HG02840 (cell line): ENCODE measurements at regions not wholly inside any gene's neighbourhood (a gene's known extent, or its start where the extent isn't known, plus 50 kb on each side); places are given as distances from the start of the nearest gene placed in this dataset.

Experiments
- ATAC-seq: cut with Tn5 transposase; IDR thresholded peaks from one replicate; pipeline ENCODE4 v1.9.1; 2021; ENCODE audit warnings: mild to moderate bottlenecking, moderate library complexity, moderate number of reproducible peaks; ENCODE audit not compliant: unreplicated experiment, low FRiP score

DNA sequence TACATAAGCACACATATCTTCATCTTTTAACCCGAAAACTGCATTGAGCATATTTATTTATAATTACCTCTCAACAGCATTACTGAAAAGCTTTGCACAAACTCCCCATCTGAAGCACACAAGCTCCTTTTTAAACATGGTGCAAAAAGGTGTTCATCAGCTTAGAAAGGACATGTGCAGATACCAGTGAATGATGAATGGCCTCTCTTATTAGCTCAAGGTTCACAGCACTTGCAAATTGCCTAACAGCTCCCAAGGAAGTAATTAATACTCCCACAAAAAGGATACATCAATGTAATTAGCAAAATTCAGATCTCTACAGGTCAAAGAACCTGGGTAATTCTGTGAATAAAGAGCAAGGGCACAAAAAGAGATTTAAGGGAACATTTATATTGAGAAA, 422.0 kb downstream of the HINT1 start:
- no peak for ATAC-seq

DNA sequence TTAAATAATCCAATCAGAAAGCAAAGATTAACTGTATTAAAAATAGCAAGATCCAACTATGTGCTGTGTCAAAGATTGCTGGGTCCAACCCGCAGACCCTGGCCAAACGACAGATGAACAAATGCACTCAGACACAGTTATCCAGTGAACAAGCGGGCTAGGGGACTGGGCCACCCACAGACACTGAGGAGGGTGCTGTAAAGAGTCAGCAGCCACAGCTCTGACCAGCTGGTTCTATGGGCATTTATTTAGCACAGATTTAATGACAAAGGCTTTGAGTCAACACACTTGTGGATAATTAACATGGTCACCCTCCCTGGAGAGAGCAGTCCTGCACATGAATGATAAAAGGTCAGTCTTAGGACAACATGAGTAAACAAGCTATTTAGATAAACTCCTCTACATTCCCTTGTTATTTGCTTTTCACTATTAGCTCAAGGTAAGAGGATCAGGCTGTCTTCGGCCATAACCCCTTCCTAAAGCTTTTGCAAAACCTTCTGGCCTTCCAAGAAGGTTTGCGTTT, 424.9 kb downstream of the HINT1 start:
- ATAC-seq: no peak

DNA sequence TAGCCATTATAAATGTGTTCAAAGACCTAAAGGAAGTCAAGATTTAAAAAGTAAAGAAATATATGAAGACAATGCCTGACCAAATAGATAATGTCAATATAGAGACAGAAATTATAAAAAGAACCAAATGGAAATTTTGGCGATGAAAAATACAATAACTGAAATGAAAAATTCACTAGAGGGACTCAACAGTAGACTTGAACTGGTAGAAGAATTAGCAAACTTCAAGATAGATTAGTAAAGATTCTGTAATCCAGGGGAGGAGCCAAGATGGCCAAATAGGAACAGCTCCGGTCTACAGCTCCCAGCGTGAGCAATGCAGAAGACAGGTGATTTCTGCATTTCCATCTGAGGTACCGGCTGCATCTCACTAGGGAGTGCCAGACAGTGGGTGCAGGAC, 433.2 kb downstream of the HINT1 start:
- no peak for ATAC-seq

DNA sequence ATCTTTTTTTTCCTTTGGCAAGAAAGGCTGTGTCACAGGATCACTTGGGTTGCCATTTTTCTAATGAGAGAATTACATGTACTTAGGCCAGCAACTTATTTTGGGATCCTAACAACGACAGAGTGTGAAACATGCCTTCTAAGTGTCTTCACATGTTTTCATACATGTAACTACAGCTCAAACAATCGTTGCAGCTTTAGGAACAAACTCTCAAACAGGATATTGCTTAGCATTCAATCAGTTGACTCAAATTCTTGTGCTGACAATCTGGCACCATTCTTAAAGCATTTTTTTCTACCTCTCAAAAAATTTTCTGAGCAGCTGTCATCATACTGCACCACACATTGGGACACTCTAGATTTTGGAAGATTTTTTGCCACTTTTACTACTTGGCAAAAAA, 435.5 kb downstream of the HINT1 start:
- no peak for ATAC-seq

DNA sequence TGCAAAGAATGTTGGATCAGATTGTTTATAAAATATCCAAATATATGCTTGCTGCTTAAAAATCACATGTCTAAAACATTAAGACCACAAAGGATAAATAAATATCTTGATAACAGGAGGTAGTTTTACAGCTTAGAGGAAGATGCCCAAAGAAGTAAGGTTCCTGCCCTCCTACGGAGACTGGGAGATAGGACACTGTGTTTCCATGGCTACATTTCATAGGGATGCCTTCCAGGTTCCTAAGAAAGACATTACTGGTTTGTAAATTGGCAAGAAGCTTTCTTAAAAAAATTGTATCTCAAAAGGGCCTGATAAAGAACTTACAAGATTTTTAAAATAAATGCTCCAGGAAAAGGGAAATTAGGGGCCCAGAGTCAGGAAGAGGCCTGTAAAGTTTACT, 437.2 kb downstream of the HINT1 start:
- no peak for ATAC-seq

DNA sequence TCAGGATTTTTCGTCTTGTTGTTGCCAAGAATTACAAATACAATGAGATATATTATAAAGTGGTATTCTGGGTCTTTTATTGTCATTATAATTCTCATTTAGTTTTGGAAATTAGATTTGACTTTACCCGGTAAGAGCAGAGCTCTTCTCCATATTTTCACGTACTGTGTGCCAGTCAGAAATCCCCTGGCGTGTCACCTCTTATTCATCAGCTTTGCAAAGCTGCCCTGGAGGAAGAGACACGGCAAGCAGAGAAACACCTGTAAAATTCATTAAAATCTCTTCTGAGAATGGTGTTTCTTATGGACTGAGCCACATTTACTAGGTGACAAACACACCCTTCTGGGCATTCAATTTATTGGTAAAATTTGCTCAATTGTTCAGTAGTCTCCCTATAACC, 440.4 kb downstream of the HINT1 start:
- ATAC-seq: no peak

DNA sequence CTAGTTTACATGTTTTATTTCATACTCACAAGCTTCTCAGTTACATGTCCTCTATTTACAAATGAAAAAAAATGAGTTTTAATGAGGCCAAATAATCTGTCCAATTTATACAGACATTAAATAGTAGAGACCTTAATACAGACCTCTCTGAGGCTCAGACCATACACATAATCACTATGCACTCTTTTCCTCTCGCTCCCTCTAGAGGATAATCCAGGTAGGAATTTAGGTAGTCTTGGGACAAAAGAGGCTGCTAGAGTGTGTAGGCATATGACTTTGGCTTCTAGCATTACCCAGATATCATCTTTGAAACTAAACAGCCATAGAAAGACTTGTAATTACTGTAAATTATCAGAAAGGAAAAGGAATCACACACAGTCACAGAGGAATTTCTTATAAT, 444.7 kb downstream of the HINT1 start:
- ATAC-seq: no peak

DNA sequence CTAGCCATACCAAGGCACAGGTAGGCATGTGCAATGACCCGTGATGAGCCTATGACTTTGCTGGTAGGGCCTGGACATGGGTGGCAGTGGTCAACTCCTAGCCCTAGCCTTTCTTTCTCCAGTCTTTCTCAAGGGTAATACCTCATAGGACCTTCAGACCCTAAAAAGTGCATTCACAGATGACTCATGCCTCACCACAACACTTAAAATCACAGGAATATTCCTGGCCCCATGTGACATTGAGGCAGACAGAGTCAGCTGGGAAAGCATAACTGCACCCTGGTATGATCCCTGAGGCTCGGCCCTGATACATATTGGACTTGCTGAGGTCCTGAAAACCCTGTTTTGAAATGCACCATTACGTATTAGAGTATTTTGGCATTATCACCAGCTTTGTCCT, 449.5 kb downstream of the HINT1 start:
- no peak for ATAC-seq

DNA sequence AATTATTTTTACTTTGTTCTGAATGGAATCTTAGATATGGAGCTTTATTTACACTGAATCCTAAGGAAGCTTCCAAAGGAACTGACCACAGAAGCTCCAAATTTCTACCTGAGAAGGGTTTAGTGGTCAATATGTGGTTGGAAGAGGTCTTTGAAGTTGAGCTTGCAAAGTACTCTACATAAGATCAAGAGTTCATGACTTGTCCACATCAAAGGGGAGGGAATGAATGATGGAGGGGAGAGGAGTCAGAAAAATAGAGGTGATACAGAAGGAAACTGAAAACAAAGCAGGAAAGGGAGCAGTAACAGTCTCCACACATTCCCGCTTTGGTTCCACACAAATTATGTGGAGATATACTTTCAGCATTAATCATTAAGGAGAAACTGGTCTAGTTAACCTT, 450.9 kb downstream of the HINT1 start:
- no peak for ATAC-seq

DNA sequence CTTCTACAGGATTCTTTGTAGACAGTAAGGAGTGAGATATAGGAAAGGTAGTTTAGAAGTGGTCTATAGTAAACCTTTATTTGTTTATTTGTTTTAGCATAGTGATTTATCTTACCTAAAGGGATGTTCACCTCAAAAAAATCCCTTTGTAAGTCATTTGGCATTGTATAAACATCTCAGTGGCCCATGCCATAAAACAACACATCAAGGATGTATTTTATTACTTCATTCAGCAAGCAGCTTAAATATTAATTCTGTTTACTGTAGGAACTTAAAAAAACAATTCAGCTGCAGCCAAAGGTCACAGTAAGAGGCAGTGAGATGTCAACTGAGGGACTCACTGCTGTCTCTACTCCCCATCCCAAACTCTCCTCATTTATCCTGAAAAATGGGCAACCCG, 452.7 kb downstream of the HINT1 start:
- ATAC-seq: no peak

DNA sequence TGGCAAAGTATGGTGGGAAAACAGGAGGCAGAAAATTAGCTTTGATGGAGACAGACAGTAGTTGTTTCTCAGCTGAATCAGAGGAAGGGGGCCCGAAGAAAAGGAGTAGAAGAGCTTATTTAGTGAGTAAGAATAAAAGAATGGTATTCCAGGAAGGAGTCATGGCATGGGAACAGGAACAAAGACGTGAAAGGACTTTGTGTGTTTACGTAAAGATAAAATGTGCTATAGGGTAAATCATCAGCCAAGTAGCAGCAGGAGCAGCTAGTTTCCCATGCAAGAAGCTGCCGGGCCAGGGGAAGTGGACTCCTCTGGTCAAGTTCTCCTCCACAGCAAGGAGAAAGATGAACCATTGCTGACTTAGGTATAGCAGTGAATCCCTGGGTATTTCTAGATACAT, 454.5 kb downstream of the HINT1 start:
- ATAC-seq: no peak

DNA sequence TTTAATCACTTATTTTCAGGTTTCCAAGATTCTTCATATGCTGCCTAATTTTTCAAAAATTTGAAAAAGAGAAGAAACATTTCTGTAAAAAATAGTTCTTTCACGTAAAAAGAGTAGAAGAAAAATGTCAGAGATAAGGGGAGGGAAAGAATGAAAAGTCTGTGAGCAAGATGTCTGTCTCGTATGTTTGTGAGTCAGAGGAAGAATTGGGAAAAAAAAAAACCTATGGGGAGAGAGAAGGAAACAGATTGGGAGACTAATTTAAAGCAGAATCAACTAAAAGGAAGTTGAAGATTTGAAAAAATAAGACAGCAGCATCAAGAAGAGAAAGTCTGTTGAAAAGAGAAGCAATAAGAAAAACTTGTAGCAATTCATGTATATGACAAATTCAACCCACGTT, 456.3 kb downstream of the HINT1 start:
- ATAC-seq: no peak

DNA sequence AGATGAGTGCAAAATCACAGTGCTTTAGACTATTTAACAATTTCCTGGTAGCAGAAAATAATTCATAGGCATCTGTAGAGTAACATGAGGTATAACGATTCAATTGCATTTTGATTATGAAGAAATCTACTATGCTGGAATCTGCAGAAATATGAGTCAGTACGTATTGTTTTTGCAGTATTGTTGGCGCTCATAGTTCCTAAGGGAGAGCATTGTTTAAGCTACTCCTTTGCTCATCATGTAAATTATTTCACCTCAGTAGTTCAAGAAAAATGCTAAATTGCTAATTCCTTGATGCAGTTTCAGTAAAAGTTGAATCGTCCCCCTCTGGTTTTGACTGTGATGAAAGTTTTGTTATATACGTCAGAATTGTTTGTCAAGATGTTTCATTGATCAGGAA, 458.4 kb downstream of the HINT1 start:
- no peak for ATAC-seq

DNA sequence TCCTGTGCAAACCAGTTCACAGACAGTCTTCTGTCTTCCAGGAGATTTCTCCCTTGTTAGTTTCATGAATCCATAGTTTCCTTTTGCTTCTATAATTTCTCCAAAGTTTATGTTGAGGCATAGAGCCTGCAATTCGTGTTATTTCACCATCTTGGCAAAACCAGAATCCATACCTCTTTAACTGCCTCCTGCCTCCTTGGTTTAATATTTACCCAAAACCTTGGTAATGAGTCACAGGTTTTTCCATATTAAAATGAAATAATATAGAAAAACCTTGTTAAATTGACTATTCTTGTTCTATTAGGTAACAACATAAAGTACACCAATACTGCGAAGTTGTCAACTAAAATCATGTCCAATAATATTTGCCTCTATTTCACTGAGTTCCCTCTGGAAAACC, 459.7 kb downstream of the HINT1 start:
- no peak for ATAC-seq

DNA sequence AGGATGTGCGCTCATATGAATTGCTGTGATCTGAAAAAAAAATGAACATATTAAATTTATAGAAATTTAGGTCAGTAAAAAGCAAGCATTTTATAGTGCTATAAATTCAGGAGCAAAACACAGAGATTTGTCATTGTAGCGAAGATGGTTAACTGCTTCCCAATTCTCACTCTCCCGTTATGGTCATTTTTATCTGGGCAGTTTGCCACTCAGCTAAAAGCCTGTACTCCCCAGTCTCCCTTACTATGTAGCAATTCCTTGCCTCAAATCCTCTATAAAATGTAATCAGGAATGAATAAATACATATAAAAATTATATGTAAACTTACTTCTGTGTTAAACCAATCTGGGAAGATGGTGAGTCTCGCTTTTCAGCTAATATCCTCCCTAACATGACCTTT, 471.5 kb downstream of the HINT1 start:
- ATAC-seq: no peak

DNA sequence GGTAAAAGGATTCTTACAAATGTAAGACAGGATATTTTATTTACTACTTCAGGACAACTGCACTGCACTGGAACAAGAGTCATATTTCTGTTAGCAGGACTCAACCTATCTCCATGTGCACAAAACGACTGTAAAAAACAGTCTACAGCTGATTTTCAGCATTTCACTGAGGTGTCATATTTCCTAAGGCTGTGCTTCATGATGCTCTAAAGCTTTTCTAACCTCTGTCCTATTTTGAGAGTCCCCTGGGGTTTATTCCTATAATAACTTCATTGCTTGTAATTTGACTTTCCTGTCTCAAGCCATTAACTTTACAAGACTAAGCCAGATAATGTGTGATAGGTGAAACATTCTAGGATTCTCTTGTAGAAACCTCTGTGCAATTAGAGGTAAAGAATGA, 472.3 kb downstream of the HINT1 start:
- ATAC-seq: no peak

DNA sequence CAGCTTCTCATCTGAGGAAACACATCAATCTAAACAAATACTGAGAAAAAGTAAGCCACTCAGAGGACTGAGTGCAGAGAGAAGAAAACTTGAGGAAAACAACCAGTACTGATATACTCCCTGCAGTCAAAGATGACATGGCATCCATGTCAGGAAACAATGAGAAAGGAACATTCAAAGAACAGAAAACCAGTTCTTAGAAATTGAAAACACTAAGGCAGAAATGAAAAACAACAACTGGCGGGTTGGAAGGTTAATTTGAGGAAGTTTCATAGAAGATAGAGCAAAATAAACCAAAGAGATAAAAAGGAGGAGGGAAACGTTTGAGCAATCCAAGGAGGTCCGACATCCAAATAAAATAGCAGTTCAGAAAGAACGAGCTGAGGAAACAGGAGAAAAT, 475.2 kb downstream of the HINT1 start:
- ATAC-seq: no peak

DNA sequence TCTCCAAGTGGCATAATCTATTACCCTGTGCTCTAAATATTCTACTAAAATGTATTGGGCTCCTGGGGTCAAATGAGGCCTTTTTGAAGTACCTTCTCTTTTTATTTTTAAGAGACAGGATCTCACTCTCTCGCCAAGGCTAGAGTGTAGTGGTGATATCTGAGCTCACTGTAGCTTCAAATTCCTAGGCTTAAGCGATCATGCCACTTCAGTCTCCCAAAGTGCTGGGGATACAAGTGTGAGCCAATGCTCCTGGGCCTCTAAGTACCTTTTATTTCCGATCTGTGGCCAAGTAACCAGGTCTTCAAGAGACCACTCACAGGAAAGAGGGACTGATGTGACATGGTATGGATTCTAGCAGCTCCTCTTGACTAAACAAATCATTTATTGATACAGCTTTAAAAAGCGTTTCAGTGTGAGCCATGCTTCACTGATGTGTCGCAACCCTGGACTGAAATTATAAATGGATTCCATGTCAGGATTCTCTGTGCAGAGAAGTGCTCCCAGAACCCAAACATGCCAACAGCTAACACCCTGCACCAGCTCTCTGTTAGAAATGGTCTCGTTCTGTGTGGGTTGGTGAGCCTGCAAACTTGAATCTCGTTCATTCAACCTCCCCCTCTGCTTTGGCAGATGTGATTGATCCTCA, 477.8 kb downstream of the HINT1 start:
- no peak for ATAC-seq

DNA sequence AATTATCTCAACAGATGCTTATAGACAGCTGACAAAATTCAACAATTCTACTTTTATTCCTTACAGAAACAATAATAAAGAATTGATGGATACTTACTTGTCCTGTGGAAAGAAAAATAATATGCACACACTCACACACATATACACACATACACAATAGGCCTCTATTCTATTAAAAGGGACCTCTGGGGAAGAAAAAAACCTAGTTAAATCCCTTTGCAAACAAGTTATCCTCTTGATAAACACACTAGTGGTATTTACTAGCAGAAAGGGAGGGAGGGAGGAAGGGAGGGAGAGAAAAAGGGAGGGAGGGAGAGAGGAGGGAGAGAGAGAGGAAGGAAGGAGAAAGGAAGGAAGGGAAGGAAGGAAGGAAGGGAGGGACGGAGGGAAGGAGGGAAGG, 486.4 kb downstream of the HINT1 start:
- no peak for ATAC-seq

DNA sequence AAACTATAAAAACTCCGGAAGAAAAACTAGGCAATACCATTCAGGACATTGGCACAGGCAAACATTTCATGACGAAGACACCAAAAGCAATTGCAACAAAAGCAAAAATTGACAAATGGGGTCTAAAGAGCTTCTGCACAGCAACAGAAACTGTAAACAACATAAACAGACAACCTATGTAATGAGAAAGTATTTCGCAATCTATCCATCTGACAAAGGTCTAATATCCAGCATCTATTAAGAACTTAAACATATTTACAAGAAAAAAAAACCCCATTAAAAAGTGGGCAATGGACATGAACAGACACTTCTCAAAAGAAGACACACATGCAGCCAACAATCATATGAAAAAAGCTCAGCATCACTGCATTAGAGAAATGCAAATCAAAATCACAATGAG, 498.6 kb downstream of the HINT1 start:
- ATAC-seq: no peak

DNA sequence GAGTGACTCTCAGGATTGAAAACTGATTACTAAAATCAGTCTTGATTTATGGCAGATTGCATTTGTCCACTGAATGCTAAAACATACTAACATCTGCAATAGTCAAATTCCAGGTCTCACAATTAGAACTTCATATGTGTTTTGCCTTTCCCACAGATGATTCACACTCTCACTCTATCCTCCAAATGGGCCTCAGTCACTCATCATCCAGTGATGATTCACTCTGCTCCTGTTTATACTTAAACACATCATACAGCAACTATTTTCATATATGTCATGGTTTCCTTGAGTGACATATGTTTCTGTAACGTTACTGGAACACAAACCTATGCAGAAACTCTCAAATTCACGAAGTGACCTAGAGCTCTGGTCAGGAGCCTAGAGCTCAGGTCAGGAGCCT, 512.9 kb downstream of the HINT1 start:
- no peak for ATAC-seq

DNA sequence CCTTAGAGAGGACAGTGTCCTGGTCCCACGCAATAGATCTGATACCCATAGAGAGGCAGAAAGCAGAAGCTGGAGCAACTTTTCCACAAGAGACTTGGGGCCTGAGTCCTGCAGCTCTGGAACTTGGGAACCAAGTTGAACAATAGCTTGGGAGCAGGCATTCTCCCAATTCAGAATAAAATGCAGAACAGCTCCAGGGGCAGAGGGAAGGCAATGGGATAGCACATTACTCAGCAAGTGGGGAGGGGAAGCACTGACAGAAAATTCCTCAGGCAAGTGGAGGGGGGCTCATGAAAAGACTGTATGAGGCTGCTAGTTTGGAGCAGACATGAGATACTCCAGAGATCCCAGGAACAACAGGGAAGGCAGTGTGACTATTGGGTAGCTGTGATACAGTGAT, 513.6 kb downstream of the HINT1 start:
- ATAC-seq: no peak

DNA sequence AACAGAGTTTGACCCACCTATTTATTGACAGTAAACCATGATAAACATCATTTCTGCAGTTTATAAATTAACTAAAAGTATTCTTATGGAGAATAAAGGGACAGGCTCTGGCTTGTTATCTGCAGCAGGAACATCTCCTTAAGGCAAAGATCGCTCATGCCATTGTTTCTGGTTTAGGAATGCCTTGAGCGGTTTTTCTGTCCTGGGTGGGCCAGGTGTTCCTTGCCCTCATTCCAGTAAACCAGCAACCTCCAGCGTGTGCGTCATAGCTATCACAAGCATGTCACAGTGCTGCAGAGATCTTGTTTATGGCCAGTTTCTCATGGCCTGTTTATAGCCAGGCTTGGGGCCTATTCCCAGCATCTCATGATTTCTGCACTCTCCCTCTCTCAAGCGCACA, 521.7 kb downstream of the HINT1 start:
- no peak for ATAC-seq
